Tongue (tissue), 1 donor: ENCODE measurements at regions not wholly inside any gene's neighbourhood (a gene's known extent, or its start where the extent isn't known, plus 50 kb on each side); places are given as distances from the start of the nearest gene placed in this dataset.

Source experiments
- DNase-seq: peaks from one replicate; pipeline ENCODE4 v3.0.0-alpha.2; 2015

- DNase-seq: no peak
Measured at GRCh38 chr7:106775975-106776607, 89.0 kb upstream of the PIK3CG start.

- DNase-seq: no peak
Measured at GRCh38 chr7:106776618-106777347, 88.3 kb upstream of the PIK3CG start.

GRCh38 chr7:106777674-106778299 lies 87.3 kb upstream of the PIK3CG start:
- no peak for DNase-seq

- DNase-seq: no peak
Measured at GRCh38 chr7:106778656-106779250, 86.3 kb upstream of the PIK3CG start.

GRCh38 chr7:106779877-106780276 lies 85.2 kb upstream of the PIK3CG start:
- no peak for DNase-seq

GRCh38 chr7:106781007-106781406 lies 84.1 kb upstream of the PIK3CG start:
- no peak for DNase-seq

- no peak for DNase-seq
Measured at GRCh38 chr7:106781828-106782544, 83.1 kb upstream of the PIK3CG start.

GRCh38 chr7:106783286-106783685 lies 81.8 kb upstream of the PIK3CG start:
- DNase-seq: no peak

- DNase-seq: no peak
Measured at GRCh38 chr7:106788637-106789036, 76.4 kb upstream of the PIK3CG start.

- DNase-seq: no peak
Measured at GRCh38 chr7:106791526-106791925, 73.6 kb upstream of the PIK3CG start.

- no peak for DNase-seq
Measured at GRCh38 chr7:106792233-106792926, 72.7 kb upstream of the PIK3CG start.

GRCh38 chr7:106793015-106793975 lies 71.8 kb upstream of the PIK3CG start:
- DNase-seq: peak; percentile 60

GRCh38 chr7:106794276-106795083 lies 70.6 kb upstream of the PIK3CG start:
- no peak for DNase-seq

- DNase-seq: no peak
Measured at GRCh38 chr7:106795084-106795876, 69.8 kb upstream of the PIK3CG start.

- DNase-seq: no peak
Measured at GRCh38 chr7:106795877-106796231, 69.2 kb upstream of the PIK3CG start.

- no peak for DNase-seq
Measured at GRCh38 chr7:106797937-106798336, 67.1 kb upstream of the PIK3CG start.

- DNase-seq: no peak
Measured at GRCh38 chr7:106802589-106802988, 62.5 kb upstream of the PIK3CG start.

GRCh38 chr7:106806556-106806955 lies 58.5 kb upstream of the PIK3CG start:
- no peak for DNase-seq

- DNase-seq: no peak
Measured at GRCh38 chr7:106807474-106807873, 57.6 kb upstream of the PIK3CG start.
